Panc1 (cell line): ENCODE measurements at regions not wholly inside any gene's neighbourhood (a gene's known extent, or its start where the extent isn't known, plus 50 kb on each side); places are given as distances from the start of the nearest gene placed in this dataset.

Source experiments
- CTCF ChIP-seq: fragments of 450-650 bp; IDR thresholded peaks from 2 replicates; pipeline ENCODE4 v1.5.1; 2017; ENCODE audit warnings: mild to moderate bottlenecking
- POLR2AphosphoS5 ChIP-seq: IDR thresholded peaks from 2 replicates; pipeline ENCODE4 v1.6.1; 2012; ENCODE audit warnings: mild to moderate bottlenecking, low read depth, low read length, moderate library complexity
- REST ChIP-seq, 2 experiments: IDR thresholded peaks; 2 replicates each; pipeline ENCODE4 v1.6.1; 2011 to 2012; ENCODE audit warnings: low read depth in 2 of 2, control low read depth in 1 of 2, low read length in 1 of 2, mild to moderate bottlenecking in 1 of 2, moderate library complexity in 1 of 2; ENCODE audit not compliant: insufficient read depth in 1 of 2
- SIN3A ChIP-seq: IDR thresholded peaks from 2 replicates; pipeline ENCODE4 v1.6.1; 2012; ENCODE audit warnings: low read depth, mild to moderate bottlenecking, low read length, moderate library complexity, borderline replicate concordance; ENCODE audit not compliant: insufficient read depth
- TCF7L2 ChIP-seq: IDR thresholded peaks from 2 replicates; pipeline ENCODE4 v1.6.1; 2011; ENCODE audit warnings: mild to moderate bottlenecking, low read depth, low read length, inconsistent platforms

GRCh38 chr13:89852570-89852969, 1494.9 kb upstream of the MIR17HG start:
- no peak for TF ChIP-seq CTCF
- TF ChIP-seq SIN3A, result no peak
- TF ChIP-seq POLR2AphosphoS5, result no peak
- no peak for TF ChIP-seq REST (IDR thresholded peaks at IDR 0.05; ENCODE audit: insufficient read depth in 1 of 2, low read depth in 2 of 2, low read length in 1 of 2)
- no peak for TF ChIP-seq TCF7L2
